Naive thymus-derived CD4-positive, alpha-beta T cell (primary cell): ENCODE measurements at regions not wholly inside any gene's neighbourhood (a gene's known extent, or its start where the extent isn't known, plus 50 kb on each side); places are given as distances from the start of the nearest gene placed in this dataset.
A peak's percentile ranks its signal among the peaks of the same experiment; 100 is the strongest.

Source experiments
- ATAC-seq: fragments of 150-1000 bp; cut with Tn5 transposase; 2 replicates; pipeline ENCODE4 v1.10.0; 2021; ENCODE audit warnings: mild to moderate bottlenecking, moderate library complexity
- CTCF ChIA-PET: fragments of 350-600 bp; sonication (Branson Sonifier 250); formaldehyde crosslinking; loops from one replicate; lab custom pipeline; 2021; ENCODE audit warnings: antibody characterized with exemption; lab: Charles Lee
- POLR2A ChIA-PET: fragments of 350-600 bp; sonication (Branson Sonifier 250); formaldehyde crosslinking; loops from one replicate; lab custom pipeline; 2021; ENCODE audit warnings: antibody characterized with exemption, inconsistent platforms; lab: Charles Lee
- DNase-seq, 9 donors: peaks; one replicate each; pipeline versions ENCODE4 v3.0.0 to v3.0.0-alpha.2; 2020 to 2022; ENCODE audit warnings: mixed read lengths in 1 of 9
- H3K27ac ChIP-seq: one replicate; pipeline ENCODE4 v1.7.0; 2013; ENCODE audit warnings: mild to moderate bottlenecking, low read depth, low read length, moderate library complexity
- H3K27me3 ChIP-seq, 2 donors: one replicate each; pipeline ENCODE4 v1.7.0; 2013; ENCODE audit warnings: low read length in 2 of 2, mild to moderate bottlenecking in 2 of 2, moderate library complexity in 2 of 2; ENCODE audit not compliant: control insufficient read depth in 2 of 2, insufficient read depth in 2 of 2
- H3K36me3 ChIP-seq, 3 experiments: 1 replicate in 2 of 3; 2 replicates in 1 of 3; pipeline ENCODE4 v1.7.0; 2013; ENCODE audit warnings: low read length in 3 of 3, mild to moderate bottlenecking in 3 of 3, moderate library complexity in 1 of 3; ENCODE audit not compliant: insufficient read depth in 3 of 3, control insufficient read depth in 2 of 3
- H3K4me1 ChIP-seq, 2 donors: one replicate each; pipeline ENCODE4 v1.7.0; 2013; ENCODE audit warnings: low read length in 2 of 2, mild to moderate bottlenecking in 2 of 2, moderate library complexity in 1 of 2; ENCODE audit not compliant: control insufficient read depth in 2 of 2, insufficient read depth in 2 of 2
- H3K4me3 ChIP-seq: 2 replicates; pipeline ENCODE4 v1.7.0; 2013; ENCODE audit warnings: mild to moderate bottlenecking, low read length
- H3K9me3 ChIP-seq, 3 experiments: 1 replicate in 2 of 3; 2 replicates in 1 of 3; pipeline ENCODE4 v1.7.0; 2013; ENCODE audit warnings: low read length in 3 of 3; ENCODE audit not compliant: control insufficient read depth in 2 of 3
- H3K27ac Mint-ChIP-seq, 9 donors: one replicate each; pipeline ENCODE4 v1.8.0; 2020 to 2022; ENCODE audit warnings: mixed read lengths in 9 of 9, mild to moderate bottlenecking in 8 of 9, moderate library complexity in 5 of 9, inconsistent platforms in 2 of 9
- H3K27me3 Mint-ChIP-seq, 5 donors: one replicate each; pipeline ENCODE4 v1.8.0; 2021 to 2022; ENCODE audit warnings: mixed read lengths in 5 of 5, mild to moderate bottlenecking in 1 of 5
- H3K36me3 Mint-ChIP-seq, 5 donors: one replicate each; pipeline ENCODE4 v1.8.0; 2020 to 2022; ENCODE audit warnings: mixed read lengths in 5 of 5, mild to moderate bottlenecking in 3 of 5, inconsistent platforms in 1 of 5
- H3K4me1 Mint-ChIP-seq, 7 donors: one replicate each; pipeline ENCODE4 v1.8.0; 2020 to 2022; ENCODE audit warnings: mixed read lengths in 7 of 7, mild to moderate bottlenecking in 3 of 7, inconsistent platforms in 1 of 7
- H3K4me3 Mint-ChIP-seq, 10 donors: one replicate each; pipeline ENCODE4 v1.8.0; 2020 to 2022; ENCODE audit warnings: mild to moderate bottlenecking in 10 of 10, mixed read lengths in 10 of 10, moderate library complexity in 6 of 10, inconsistent platforms in 2 of 10
- H3K9me3 Mint-ChIP-seq, 11 donors: one replicate each; pipeline ENCODE4 v1.8.0; 2020 to 2022; ENCODE audit warnings: mixed read lengths in 11 of 11, mild to moderate bottlenecking in 4 of 11, inconsistent platforms in 1 of 11, moderate library complexity in 1 of 11
- intact Hi-C, 2 donors: fragments of 100-400 bp; cut with micrococcal nuclease; formaldehyde crosslinking; loops; one replicate each; pipeline ENCODE4 v1.15.1; 2023

DNA sequence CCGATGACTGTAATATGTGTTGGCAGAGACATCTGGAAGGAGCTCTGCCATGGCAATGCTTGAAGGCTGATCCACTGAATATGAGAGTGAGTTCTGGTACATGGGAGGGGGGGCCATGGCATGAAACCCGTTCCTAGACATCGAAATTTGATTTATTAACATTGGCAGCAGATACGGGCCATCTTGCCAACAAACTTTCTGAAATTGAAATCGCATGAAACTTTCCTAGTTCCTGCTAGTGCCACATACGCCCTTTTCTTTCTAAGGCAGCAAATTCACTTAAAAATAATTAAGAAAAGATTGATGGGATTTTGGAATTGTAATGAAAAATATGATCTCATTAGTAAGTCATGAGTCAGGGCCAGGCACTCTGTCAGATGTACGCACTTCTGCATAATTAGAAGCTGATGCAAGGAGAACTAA lies 91.8 kb upstream of the KMT2C start:
- peaks cover 0 to 5% (median 0%) of the 10 kb centered on the region in 11 donors for H3K9me3 Mint-ChIP-seq
- Histone ChIP-seq H3K27ac (no peak overlapping the region), H3K4me1 (no peaks in the 10 kb centered on the region), H3K27me3 (no peaks in the 10 kb centered on the region), H3K9me3 (no peaks in the 10 kb centered on the region), H3K36me3 (no peaks in the 10 kb centered on the region), H3K4me3 (no peak overlapping the region)
- ChIA-PET POLR2A (no interaction called here), CTCF (no interaction called here)
- ATAC-seq (no peak), DNase-seq (no peak)
- no peaks in the 10 kb centered on the region for H3K36me3 Mint-ChIP-seq
- no peak overlapping the region for H3K4me3 Mint-ChIP-seq
- H3K27me3 Mint-ChIP-seq = no peaks in the 10 kb centered on the region
- no peaks in the 10 kb centered on the region for H3K4me1 Mint-ChIP-seq
- no peak overlapping the region for H3K27ac Mint-ChIP-seq
- intact Hi-C loops = no loop called here

- H3K36me3 Mint-ChIP-seq = no peaks in the 10 kb centered on the region
- CTCF ChIA-PET = no interaction called here
- Histone ChIP-seq H3K9me3 (peaks cover 0 to 6% (median 0%) of the 10 kb centered on the region in 3 experiments), H3K27ac (no peak overlapping the region), H3K27me3 (no peaks in the 10 kb centered on the region), H3K4me3 (no peak overlapping the region), H3K36me3 (no peaks in the 10 kb centered on the region), H3K4me1 (no peaks in the 10 kb centered on the region)
- POLR2A ChIA-PET = no interaction called here
- no peak for DNase-seq
- no peak for ATAC-seq
- no peak overlapping the region for H3K27ac Mint-ChIP-seq
- H3K27me3 Mint-ChIP-seq = peaks cover 0 to 8% (median 0%) of the 10 kb centered on the region in 5 donors
- H3K4me1 Mint-ChIP-seq = no peaks in the 10 kb centered on the region
- peaks cover 0 to 5% (median 0%) of the 10 kb centered on the region in 11 donors for H3K9me3 Mint-ChIP-seq
- H3K4me3 Mint-ChIP-seq = no peak overlapping the region
- intact Hi-C loops = no loop called here
These were observed 88.1 kb upstream of the KMT2C start for GRCh38 chr7:152523916-152524315.

DNA sequence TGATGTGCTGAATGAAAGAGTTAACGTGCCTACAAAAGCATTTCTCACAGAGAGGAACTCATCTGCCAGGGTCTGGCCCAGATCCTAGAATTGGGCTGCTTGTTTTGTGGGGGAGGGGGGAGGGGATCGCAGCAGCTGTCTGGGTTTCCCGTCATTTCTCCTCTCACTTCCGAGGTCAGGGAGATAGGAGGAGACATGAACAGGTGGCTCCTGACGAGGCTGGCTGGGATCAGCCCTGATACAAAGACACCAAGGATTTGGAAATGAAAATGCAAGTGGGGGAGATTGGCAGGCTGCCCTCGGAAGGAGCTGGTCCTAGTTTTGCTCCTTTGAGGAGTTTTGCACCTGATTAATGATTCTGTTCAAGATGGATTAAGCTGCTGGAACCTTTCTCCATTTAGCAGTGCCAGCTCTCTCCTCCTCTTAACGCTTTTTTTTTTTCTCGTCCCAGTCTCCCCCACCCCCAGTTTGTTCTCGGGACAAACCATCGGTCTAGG lies 86.8 kb upstream of the KMT2C start:
- Histone ChIP-seq H3K27me3 (no peaks in the 10 kb centered on the region), H3K9me3 (peaks cover 0 to 6% (median 0%) of the 10 kb centered on the region in 3 experiments), H3K4me3 (no peak overlapping the region), H3K27ac (no peak overlapping the region), H3K36me3 (no peaks in the 10 kb centered on the region), H3K4me1 (no peaks in the 10 kb centered on the region)
- no peak for ATAC-seq
- H3K4me1 Mint-ChIP-seq = no peaks in the 10 kb centered on the region
- POLR2A ChIA-PET = no interaction called here
- H3K4me3 Mint-ChIP-seq = no peak overlapping the region
- H3K27ac Mint-ChIP-seq = no peak overlapping the region
- DNase-seq = no peak
- peaks cover 0 to 8% (median 0%) of the 10 kb centered on the region in 5 donors for H3K27me3 Mint-ChIP-seq
- H3K36me3 Mint-ChIP-seq = no peaks in the 10 kb centered on the region
- H3K9me3 Mint-ChIP-seq = peaks cover 0 to 6% (median 0%) of the 10 kb centered on the region in 11 donors
- intact Hi-C loops = no loop called here
- CTCF ChIA-PET = no interaction called here

DNA sequence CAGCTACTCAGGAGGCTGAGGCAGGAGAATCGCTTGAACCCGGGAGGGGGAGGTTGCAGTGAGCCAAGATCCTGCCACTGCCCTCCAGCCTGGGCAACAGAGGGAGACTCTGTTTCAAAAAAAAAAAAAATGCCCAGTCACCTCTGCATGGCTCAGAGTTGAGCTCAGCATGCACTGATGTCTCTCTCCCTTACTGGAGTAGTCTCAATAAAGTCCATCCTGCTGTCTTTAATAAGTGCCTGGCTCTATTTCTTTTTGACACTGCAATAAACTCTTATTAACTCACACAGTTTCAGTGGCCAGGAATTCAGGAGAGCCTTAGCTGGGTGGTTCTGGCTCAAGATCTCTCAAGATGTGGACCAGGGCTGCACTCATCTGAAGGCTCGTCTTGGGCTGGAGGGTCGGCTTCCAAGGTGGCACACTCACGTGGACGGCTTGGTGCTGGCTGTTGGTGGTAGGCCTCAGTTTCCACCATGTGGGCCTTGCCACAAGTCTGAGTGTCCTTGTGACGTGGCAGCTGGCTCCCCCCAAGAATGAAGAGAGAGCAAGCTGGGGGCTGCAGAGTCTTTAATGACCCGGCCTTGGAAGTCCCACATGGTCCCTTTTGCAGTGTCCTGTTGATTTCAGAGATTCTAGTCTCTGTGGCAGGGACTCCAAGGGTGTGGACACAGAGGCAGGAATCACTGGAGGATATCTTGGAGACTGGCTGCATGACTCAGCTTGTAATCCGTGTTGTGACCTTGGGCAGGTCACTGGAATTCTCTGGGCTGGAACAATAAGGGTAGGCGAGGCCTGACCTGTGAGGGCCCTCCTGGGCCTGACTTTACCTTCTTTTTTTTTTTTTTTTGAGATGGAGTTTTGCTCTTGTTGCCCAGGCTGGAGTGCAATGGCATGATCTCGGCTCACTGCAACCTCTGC lies 85.9 kb upstream of the KMT2C start:
- no peak overlapping the region for H3K27ac ChIP-seq
- H3K36me3 ChIP-seq = no peaks in the 10 kb centered on the region
- DNase-seq (no peak), ATAC-seq (no peak)
- Mint-ChIP-seq H3K9me3 (peaks cover 0 to 6% (median 0%) of the 10 kb centered on the region in 11 donors), H3K27me3 (peaks cover 0 to 8% (median 0%) of the 10 kb centered on the region in 5 donors), H3K4me1 (no peaks in the 10 kb centered on the region), H3K27ac (no peak overlapping the region), H3K36me3 (no peaks in the 10 kb centered on the region), H3K4me3 (peak overlapping the region in 1 of 10 donors; percentile 20)
- H3K9me3 ChIP-seq = peaks cover 0 to 6% (median 0%) of the 10 kb centered on the region in 3 experiments
- intact Hi-C loops = no loop called here
- H3K4me1 ChIP-seq = no peaks in the 10 kb centered on the region
- ChIA-PET POLR2A (no interaction called here), CTCF (no interaction called here)
- H3K27me3 ChIP-seq = no peaks in the 10 kb centered on the region
- no peak overlapping the region for H3K4me3 ChIP-seq

DNA sequence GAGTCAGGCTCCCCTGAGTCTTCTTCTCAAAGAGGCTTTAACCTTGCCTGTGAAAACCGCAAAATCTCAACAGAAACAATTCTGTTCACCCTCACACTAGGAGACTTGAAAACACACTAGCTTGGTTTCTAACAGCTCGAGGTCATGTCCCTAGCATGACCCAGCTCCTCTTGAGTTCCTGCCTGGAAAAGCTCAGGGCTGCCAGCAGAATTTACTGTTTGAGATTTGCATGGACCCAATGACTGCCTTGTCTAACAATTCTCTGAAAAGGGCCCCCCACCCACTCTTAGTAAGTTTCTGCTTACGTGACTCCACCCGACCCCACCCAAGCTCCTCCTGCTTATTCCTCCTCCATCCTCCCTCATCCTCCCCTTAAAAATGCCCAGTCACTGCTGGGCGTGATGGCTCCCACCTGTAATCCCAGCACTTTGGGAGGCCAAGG lies 85.1 kb upstream of the KMT2C start:
- ChIA-PET CTCF (no interaction called here), POLR2A (no interaction called here)
- DNase-seq (no peak), ATAC-seq (no peak)
- Histone ChIP-seq H3K36me3 (no peaks in the 10 kb centered on the region), H3K4me1 (no peaks in the 10 kb centered on the region), H3K27ac (no peak overlapping the region), H3K27me3 (no peaks in the 10 kb centered on the region), H3K9me3 (peaks cover 0 to 6% (median 0%) of the 10 kb centered on the region in 3 experiments), H3K4me3 (no peak overlapping the region)
- Mint-ChIP-seq H3K27ac (no peak overlapping the region), H3K9me3 (peaks cover 0 to 6% (median 0%) of the 10 kb centered on the region in 11 donors), H3K4me1 (no peaks in the 10 kb centered on the region), H3K36me3 (no peaks in the 10 kb centered on the region), H3K27me3 (peaks cover 0 to 8% (median 0%) of the 10 kb centered on the region in 5 donors), H3K4me3 (no peak overlapping the region)
- intact Hi-C loops = no loop called here

DNA sequence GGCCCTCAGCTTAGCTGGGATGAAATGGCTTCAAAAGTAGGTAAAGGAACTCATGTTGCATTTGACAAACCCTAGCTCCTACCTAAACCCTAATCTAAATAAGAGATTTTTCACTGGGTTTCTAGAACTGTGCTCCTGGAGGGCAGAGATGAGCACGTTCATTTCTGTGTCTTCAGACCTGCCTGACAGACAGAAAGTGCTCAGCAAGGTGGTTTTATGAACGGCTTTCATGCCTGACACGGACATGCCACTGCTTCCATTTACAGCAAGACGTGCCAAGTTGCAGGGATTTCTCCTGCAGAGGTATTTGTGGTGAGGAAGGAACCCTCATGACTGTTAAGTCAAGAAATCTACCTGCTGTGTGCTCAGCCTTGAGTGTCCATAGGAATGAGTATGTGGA lies 83.5 kb upstream of the KMT2C start:
- H3K9me3 Mint-ChIP-seq = peaks cover 0 to 6% (median 0%) of the 10 kb centered on the region in 11 donors
- H3K4me1 Mint-ChIP-seq = peaks cover 0 to 1% (median 0%) of the 10 kb centered on the region in 7 donors
- Histone ChIP-seq H3K9me3 (peaks cover 0 to 6% (median 0%) of the 10 kb centered on the region in 3 experiments), H3K4me3 (no peak overlapping the region), H3K27ac (no peak overlapping the region), H3K36me3 (no peaks in the 10 kb centered on the region), H3K4me1 (no peaks in the 10 kb centered on the region), H3K27me3 (no peaks in the 10 kb centered on the region)
- POLR2A ChIA-PET = no interaction called here
- no peak overlapping the region for H3K4me3 Mint-ChIP-seq
- no peak for DNase-seq
- H3K36me3 Mint-ChIP-seq = no peaks in the 10 kb centered on the region
- CTCF ChIA-PET = no interaction called here
- no peak for ATAC-seq
- intact Hi-C loops = no loop called here
- peaks cover 0 to 8% (median 0%) of the 10 kb centered on the region in 5 donors for H3K27me3 Mint-ChIP-seq
- H3K27ac Mint-ChIP-seq = no peak overlapping the region
